A673 (cell line): ENCODE measurements at regions not wholly inside any gene's neighbourhood (a gene's known extent, or its start where the extent isn't known, plus 50 kb on each side); places are given as distances from the start of the nearest gene placed in this dataset.
"Not testable (repeated sequence)": the region's sequence is repeated elsewhere in the genome, so short reads cannot be mapped to it uniquely, and the experiment has no call there.

Source experiments
- CTCF ChIP-seq: fragments of 300-800, 200-600 bp; sonication (generic); conservative IDR thresholded peaks from 2 replicates; pipeline ENCODE4 v1.5.1; 2017; ENCODE audit warnings: low read depth, mild to moderate bottlenecking, antibody characterized with exemption, low read length, moderate library complexity, mixed read lengths
- EZH2 ChIP-seq: fragments of 200-600 bp; sonication (generic); IDR thresholded peaks from 2 replicates; pipeline ENCODE4 v1.6.1; 2017; ENCODE audit warnings: borderline replicate concordance, low read depth, mild to moderate bottlenecking, mixed read lengths, antibody characterized with exemption, low read length; ENCODE audit not compliant: poor library complexity, severe bottlenecking

- not testable (repeated sequence) for TF ChIP-seq CTCF, EZH2
Observed at GRCh38 chr6:153978911-153979548, 60.0 kb upstream of the OPRM1 start.
